HG03457 (cell line): ENCODE measurements at regions not wholly inside any gene's neighbourhood (a gene's known extent, or its start where the extent isn't known, plus 50 kb on each side); places are given as distances from the start of the nearest gene placed in this dataset.
A peak's percentile ranks its signal among the peaks of the same experiment; 100 is the strongest.
"Not testable (repeated sequence)": the region's sequence is repeated elsewhere in the genome, so short reads cannot be mapped to it uniquely, and the experiment has no call there.

ENCODE experiments used
- ATAC-seq: cut with Tn5 transposase; IDR thresholded peaks from one replicate; pipeline ENCODE4 v1.9.1; 2021; ENCODE audit warnings: moderate number of reproducible peaks; ENCODE audit not compliant: unreplicated experiment

GRCh38 chr17:64730023-64730422 is 67.9 kb upstream of the SMURF2 start:
- not testable (repeated sequence) for ATAC-seq

DNA sequence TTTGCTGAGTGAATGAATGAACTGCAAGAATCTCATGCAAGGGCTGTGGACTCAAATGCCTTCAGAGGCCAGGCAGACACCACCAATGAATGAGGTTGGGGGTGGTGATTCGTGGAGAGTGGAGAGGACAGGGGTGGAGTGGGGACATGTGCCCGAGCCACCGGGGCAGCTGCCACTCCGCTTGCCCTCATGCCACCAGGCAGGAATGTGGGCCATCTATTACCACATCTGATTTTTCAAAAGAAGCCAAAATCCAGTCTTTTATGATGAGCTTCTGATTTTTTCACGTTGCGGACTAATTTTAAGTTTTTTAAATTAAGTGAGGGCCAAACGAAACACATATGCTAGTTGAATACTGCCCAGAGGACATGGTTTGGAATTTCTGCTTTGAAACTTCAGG is 67.1 kb upstream of the SMURF2 start:
- ATAC-seq, result no peak

DNA sequence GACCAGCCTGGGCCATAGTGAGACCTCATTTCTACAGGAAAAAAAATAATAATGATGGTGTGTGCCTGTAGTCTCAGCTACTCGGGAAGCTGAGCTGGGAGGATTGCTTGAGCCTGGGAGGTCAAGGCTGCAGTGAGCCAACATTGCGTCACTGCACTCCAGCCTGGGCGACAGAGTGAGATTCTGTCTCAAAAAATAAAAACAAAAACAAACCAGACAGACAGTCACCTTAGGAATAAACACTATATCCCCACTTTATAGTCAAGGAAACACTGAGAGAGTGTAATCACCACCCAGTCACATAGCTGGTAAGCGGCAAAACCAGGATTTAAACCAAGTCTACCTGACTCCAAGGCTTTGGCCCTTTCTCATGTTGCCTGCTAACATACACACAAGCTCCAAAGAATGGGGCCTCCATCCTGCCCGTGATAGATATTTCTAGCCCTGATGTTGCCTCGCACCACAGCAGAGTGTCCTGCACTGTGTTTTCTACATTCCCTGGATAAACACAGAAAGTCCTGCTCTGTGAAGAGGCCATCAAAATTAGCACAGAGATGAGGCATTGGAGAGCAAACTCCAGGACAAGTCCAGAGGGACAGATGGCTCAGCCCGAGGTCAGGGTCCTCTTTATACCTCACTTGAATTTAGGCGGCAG is 66.1 kb upstream of the SMURF2 start:
- ATAC-seq, result no peak

DNA sequence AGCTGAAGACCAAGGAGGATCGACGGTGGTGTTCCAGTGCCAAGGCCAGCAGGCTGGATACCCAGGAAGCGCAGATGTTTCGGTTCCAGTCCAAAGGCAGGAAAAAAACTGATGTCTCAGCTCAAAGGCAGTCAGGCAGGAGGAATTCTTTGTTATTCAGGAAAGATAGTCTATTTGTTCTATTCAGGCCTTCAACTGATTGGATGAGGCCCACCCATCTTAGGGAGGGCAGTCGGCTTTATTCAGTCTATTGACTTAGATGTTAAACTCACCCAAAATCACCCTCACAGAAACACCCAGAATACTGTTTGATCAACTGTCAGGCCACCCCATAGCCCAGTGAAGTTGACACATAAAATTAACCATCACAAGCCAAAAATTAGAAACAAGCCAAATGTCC is 63.9 kb upstream of the SMURF2 start:
- ATAC-seq, result not testable (repeated sequence)

DNA sequence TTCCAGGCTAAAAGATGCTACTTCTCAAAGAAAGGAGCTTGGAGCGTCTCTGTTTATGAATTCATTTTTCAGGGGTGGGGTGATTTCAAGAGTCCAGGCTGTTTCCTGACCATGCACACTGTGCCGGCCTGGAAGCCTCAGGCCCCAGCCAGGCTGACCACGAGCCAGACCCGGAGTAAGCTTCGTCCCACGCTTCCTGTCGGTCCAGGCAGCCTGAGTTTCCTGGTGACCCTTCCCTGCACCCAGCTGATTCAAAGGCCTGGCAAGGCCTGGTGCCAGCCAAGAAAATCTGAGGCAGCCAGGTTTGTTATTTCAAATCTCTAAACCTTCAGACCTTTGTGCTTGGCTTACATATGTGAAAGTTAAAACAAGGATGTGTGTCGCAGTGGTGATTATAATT is 62.1 kb upstream of the SMURF2 start:
- ATAC-seq, result not testable (repeated sequence)

DNA sequence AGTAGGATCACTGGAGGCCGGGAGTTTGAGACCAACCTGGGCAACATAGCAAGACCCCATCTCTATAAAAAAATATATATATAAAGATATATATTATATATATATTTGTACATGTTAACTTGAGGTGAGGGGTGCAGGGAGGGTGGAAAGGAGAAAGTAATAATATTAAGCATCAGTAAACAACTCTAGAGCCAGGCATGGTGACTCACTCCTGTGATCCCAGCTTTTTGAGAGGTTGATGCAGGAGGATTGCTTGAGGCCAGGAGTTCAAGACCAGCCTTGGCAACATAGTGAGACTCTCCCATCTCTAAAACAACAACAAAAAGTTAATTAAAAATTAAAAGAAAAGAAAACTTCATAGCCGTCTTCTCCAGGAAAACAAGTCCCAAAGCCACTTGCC is 61.7 kb upstream of the SMURF2 start:
- no peak for ATAC-seq

DNA sequence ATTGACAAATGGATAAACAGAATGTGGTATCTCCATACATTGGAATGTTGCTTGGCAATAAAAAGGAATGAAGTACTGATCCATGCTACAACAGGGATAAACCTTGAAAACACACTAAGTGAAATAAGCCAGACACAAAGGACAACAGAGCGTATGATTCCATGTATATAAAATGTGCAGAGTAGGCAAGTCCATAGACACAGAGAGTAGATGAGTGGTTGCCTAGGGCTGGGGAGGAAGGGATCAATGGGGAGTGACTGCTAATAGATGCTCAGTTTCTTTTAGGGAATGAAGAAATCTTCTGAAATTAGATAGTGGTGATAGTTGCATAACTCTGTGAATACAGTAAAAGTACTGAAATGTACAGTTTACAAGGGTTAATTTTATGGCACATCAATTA is 59.4 kb upstream of the SMURF2 start:
- not testable (repeated sequence) for ATAC-seq

DNA sequence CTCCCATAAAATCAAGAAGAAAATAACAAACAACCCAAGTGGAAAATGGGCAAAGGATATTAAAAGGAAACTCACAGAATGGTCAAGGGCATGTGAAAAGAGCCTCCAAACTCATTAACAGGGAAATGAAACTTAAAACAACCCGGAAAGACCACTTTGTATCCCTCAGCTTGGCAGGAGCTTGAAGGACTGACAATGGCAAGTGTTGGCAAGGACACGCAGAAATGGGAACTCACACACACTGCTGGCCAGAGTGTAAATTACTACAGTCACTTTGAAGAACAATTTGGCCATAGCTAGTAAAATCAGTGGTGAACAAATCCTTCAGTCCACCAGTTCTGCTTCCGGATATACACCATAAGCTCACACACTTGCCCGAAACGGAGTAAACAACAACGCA is 58.1 kb upstream of the SMURF2 start:
- not testable (repeated sequence) for ATAC-seq

- ATAC-seq, result not testable (repeated sequence)
These were observed 57.4 kb upstream of the SMURF2 start for GRCh38 chr17:64719517-64719916.

DNA sequence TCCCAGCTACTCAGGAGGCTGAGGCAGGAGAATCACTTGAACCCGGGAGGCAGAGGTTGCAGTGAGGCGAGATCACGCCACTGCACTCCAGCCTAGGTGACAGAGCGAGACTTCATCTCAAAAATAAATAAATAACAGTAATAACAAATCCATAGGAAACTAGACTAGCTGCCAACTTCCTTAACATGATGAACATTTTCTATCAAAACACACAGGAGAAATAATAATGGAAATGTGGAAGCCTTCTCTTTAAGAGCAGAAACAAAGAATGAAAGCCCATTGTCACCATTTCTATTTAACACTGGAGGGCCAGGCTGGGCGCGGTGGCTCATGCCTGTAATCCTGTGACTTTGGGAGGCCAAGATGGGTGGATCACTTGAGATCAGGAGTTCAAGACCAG is 56.7 kb upstream of the SMURF2 start:
- not testable (repeated sequence) for ATAC-seq

DNA sequence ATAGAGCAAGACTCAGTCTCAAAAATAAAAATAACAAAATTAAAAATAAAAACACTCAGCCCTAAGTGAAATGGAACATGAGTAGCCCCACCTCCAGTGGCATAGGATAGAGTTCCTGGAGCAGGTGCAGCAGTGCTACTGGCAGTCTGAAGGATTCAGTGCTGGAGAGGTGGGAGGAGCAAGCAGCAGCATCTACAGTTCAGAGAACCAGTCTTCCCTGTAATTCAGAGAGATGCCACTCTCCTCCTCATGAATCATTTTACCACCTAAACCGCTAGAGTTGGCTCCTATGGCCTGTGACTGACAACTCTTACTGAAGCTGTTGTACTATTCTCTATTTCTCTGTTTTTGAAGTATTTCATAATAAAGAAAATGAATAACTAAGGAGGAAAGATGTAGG is 56.0 kb upstream of the SMURF2 start:
- no peak for ATAC-seq

DNA sequence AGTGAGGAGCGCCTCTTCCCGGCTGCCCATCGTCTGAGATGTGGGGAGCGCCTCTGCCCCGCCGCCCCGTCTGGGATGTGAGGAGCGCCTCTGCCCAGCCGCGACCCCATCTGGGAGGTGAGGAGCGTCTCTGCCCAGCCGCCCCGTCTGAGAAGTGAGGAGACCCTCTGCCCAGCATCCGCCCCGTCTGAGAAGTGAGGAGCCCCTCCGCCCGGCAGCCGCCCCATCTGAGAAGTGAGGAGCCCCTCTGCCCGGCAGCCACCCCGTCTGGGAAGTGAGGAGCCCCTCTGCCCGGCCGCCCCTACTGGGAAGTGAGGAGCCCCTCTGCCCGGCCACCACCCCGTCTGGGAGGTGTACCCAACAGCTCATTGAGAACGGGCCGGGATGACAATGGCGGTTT is 54.4 kb upstream of the SMURF2 start:
- not testable (repeated sequence) for ATAC-seq

DNA sequence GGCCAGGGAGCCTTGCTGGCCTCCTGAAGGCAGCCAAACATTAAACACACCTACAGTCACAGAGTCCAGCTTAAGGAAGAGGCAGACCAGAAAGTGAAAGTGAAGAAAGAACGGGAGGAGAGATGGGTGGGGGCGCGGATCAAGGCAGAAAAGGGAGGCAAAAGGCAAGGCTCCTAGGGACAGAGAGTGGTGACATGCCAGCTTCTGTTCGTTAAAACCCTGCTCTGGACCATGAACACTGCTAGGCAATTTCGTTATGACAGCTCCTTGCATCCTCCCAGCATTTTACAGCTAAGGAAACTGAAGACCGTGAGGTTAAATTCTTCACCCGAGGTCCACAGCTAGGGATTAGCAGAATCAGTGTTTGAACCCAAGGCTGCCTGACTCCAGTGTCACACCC is 51.7 kb upstream of the SMURF2 start:
- not testable (repeated sequence) for ATAC-seq

- peak; percentile 72 for ATAC-seq
These were observed 50.6 kb upstream of the SMURF2 start for GRCh38 chr17:64712557-64713351.
